WTC11 (cell line): ENCODE measurements at regions not wholly inside any gene's neighbourhood (a gene's known extent, or its start where the extent isn't known, plus 50 kb on each side); places are given as distances from the start of the nearest gene placed in this dataset.

ENCODE experiments used
- ATAC-seq: fragments of 200-7000 bp; cut with Tn5 transposase; 2 replicates; pipeline ENCODE4 v1.10.0; 2021; ENCODE audit warnings: mild to moderate bottlenecking, moderate library complexity
- CTCF ChIA-PET: fragments of 300-600 bp; sonication (Branson Sonifier 250); formaldehyde crosslinking; loops from one replicate; lab custom pipeline; 2021; ENCODE audit warnings: antibody characterized with exemption; lab: Charles Lee
- POLR2A ChIA-PET: fragments of 350-600 bp; sonication (Branson Sonifier 250); formaldehyde crosslinking; loops from one replicate; lab custom pipeline; 2021; ENCODE audit warnings: antibody characterized with exemption; lab: Charles Lee
- DNase-seq: peaks from one replicate; pipeline ENCODE4 v3.0.0; 2021; ENCODE audit warnings: low spot score
- H3K27ac Mint-ChIP-seq: 2 replicates; pipeline ENCODE4 v1.8.0; 2021; ENCODE audit warnings: mixed read lengths
- H3K27me3 Mint-ChIP-seq: 2 replicates; pipeline ENCODE4 v1.8.0; 2021; ENCODE audit warnings: low read depth, mild to moderate bottlenecking, moderate library complexity, mixed read lengths
- H3K36me3 Mint-ChIP-seq: 2 replicates; pipeline ENCODE4 v1.8.0; 2021; ENCODE audit warnings: mixed read lengths
- H3K4me1 Mint-ChIP-seq: 2 replicates; pipeline ENCODE4 v1.8.0; 2022; ENCODE audit warnings: mixed read lengths
- H3K4me3 Mint-ChIP-seq: 2 replicates; pipeline ENCODE4 v1.8.0; 2021; ENCODE audit warnings: mild to moderate bottlenecking, moderate library complexity, mixed read lengths
- H3K9me3 Mint-ChIP-seq: 2 replicates; pipeline ENCODE4 v1.8.0; 2021; ENCODE audit warnings: mixed read lengths
- ETV6 ChIP-seq: sonication (generic); formaldehyde crosslinking; IDR thresholded peaks from 2 replicates; pipeline ENCODE4 v1.8.1; 2022; ENCODE audit warnings: mild to moderate bottlenecking, missing genetic modification reagents
- GTF2I ChIP-seq: fragments of 250-450 bp; sonication (Bioruptor Pico); conservative IDR thresholded peaks from 2 replicates; pipeline ENCODE4 v1.4.0; 2021; ENCODE audit warnings: mild to moderate bottlenecking
- JAZF1 ChIP-seq: fragments of 250-450 bp; sonication (Bioruptor Pico); IDR thresholded peaks from 2 replicates; pipeline ENCODE4 v1.9.0; 2021; ENCODE audit warnings: moderate library complexity, mild to moderate bottlenecking, inconsistent platforms
- MYBL2 ChIP-seq: sonication (generic); formaldehyde crosslinking; IDR thresholded peaks from 2 replicates; pipeline ENCODE4 v1.8.1; 2023; ENCODE audit warnings: mild to moderate bottlenecking, moderate library complexity, missing genetic modification reagents
- ZNF232 ChIP-seq: sonication (generic); formaldehyde crosslinking; IDR thresholded peaks from 2 replicates; pipeline ENCODE4 v1.8.0; 2022; ENCODE audit warnings: mild to moderate bottlenecking, missing genetic modification reagents
- ZNF423 ChIP-seq: fragments of 250-450 bp; sonication (Bioruptor Pico); IDR thresholded peaks from 2 replicates; pipeline ENCODE4 v2.1.2; 2022; ENCODE audit warnings: mild to moderate bottlenecking, moderate library complexity
- TF ChIP-seq, protein P1 (sequence below): sonication (generic); formaldehyde crosslinking; IDR thresholded peaks from 2 replicates; pipeline ENCODE4 v1.8.1; 2023; ENCODE audit warnings: mild to moderate bottlenecking, missing genetic modification reagents
- TF ChIP-seq, protein P2 (sequence below): fragments of 250-450 bp; sonication (Bioruptor Pico); conservative IDR thresholded peaks from 2 replicates; pipeline ENCODE4 v1.9.0; 2021; ENCODE audit warnings: mild to moderate bottlenecking
- TF ChIP-seq, protein P3 (sequence below): fragments of 250-450 bp; sonication (Bioruptor Pico); IDR thresholded peaks from 2 replicates; pipeline ENCODE4 v2.1.2; 2022; ENCODE audit warnings: mild to moderate bottlenecking, moderate library complexity
- TF ChIP-seq, protein P4 (sequence below): sonication (generic); formaldehyde crosslinking; IDR thresholded peaks from 2 replicates; pipeline ENCODE4 v1.8.0; 2023; ENCODE audit warnings: missing genetic modification reagents
- TF ChIP-seq, protein P5 (sequence below): fragments of 250-450 bp; sonication (Bioruptor Pico); IDR thresholded peaks from 2 replicates; pipeline ENCODE4 v1.9.0; 2021; ENCODE audit warnings: mild to moderate bottlenecking

DNA sequence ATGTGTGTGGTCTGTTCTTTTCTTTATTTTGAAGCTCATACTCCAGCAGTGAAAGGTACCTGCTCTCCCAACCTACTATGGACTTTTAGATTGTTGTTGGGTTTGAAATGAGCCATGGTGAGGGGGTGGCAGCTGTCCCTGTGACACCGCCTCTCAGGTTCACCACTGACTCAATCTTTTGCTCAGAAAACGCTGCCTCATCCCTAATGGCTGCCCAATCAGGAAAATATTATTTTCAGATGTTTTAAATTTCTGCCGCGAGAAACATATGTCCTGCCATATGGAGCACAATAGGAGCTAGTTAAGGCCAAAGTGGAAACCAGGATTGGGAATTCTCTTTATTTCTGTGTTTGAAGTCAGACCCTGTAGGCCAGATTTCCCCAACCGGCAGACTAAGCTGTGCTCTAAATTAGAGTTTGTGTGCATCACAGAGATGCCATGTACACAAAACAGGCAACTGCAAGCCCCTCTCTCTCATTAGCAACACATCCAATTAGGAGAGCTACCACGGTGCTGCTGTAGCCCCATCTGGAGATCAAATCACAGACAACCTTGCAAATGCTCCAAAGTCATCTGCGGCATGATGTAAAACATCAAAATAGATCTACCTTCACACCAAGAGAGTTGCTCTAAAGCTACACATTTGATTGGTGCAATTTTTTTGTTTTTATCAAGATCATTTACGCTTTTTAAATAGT, 144.1 kb upstream of the BACH2 start:
- Mint-ChIP-seq H3K9me3 (0 out of 2 replicates have a peak, but pooled peaks cover 3% of the 10 kb centered on the region), H3K27me3 (no peaks in the 10 kb centered on the region; the same call in 1 of the 2 replicates), H3K4me1 (peaks cover 54% of the 10 kb centered on the region), H3K36me3 (no peaks in the 10 kb centered on the region), H3K4me3 (no peak overlapping the region), H3K27ac (no peak overlapping the region)
- POLR2A ChIA-PET = no interaction called here
- no peak for ATAC-seq
- CTCF ChIA-PET = interaction anchor here (0.6 to 2.4 kb wide), 5 partner anchors 38 to 500 kb away, joined by 3 to 6 read pairs (median 4); no protein-coding TSS in a partner anchor
- no peak for DNase-seq
- TF ChIP-seq, protein P1, sequence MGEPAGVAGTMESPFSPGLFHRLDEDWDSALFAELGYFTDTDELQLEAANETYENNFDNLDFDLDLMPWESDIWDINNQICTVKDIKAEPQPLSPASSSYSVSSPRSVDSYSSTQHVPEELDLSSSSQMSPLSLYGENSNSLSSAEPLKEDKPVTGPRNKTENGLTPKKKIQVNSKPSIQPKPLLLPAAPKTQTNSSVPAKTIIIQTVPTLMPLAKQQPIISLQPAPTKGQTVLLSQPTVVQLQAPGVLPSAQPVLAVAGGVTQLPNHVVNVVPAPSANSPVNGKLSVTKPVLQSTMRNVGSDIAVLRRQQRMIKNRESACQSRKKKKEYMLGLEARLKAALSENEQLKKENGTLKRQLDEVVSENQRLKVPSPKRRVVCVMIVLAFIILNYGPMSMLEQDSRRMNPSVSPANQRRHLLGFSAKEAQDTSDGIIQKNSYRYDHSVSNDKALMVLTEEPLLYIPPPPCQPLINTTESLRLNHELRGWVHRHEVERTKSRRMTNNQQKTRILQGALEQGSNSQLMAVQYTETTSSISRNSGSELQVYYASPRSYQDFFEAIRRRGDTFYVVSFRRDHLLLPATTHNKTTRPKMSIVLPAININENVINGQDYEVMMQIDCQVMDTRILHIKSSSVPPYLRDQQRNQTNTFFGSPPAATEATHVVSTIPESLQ (CRISPR knock-in tag) = no peak
- TF ChIP-seq, protein P2, sequence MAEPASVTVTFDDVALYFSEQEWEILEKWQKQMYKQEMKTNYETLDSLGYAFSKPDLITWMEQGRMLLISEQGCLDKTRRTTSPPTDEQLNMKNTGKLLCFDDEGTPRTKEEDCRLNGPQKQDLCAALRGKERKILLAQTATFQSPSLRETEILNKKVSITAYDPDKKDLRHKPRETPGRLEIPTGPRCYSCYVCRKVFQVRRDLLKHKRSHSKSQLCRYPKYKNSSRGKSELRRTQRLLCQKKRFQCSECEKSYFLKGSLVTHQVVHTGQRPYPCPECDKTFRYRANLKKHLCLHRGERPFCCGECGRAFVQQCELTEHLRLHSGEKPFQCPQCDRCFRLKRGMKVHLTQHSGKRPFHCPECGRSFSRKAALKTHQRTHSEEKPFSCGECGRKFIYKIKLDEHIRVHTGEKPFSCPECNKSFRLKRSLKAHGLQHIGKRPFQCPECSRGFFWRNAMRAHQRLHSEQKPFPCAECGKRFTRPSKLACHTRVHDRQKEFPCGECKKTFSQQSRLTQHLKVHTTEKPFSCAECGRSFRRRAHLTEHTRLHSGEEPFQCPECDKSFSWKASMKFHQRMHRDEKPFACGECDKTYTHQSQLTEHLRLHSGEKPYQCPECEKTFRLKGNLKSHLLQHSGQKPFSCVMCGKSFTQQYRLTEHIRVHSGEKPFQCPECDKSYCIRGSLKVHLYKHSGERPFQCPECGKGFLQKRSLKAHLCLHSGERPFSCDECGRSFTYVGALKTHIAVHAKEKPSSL = no peak

DNA sequence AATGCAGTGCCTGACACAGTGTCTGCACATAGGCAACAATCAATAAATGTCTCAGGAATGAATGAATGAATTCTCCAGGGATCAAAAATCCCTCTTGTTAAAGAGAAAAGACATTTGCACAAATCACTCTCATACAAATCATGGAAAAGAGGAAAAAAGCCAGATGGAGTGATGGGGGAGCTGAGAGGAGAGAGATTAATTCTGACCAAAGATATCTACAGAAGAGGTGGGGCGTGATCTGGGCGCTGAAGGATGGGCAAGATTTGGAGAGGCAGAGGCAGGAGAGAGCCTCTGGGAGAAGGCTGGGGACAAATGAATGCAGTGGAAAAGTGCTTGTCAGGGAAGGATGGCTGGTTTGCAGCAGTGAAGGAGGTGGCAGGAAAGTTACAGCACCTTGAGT, 142.9 kb upstream of the BACH2 start:
- ATAC-seq (no peak), DNase-seq (no peak)
- H3K36me3 Mint-ChIP-seq = no peaks in the 10 kb centered on the region
- 0 out of 2 replicates have a peak, but pooled peaks cover 3% of the 10 kb centered on the region for H3K9me3 Mint-ChIP-seq
- H3K4me3 Mint-ChIP-seq = no peak overlapping the region
- peaks cover 65% of the 10 kb centered on the region for H3K4me1 Mint-ChIP-seq
- ChIA-PET CTCF (interaction anchor here (2.4 kb wide), 1 partner anchor 39 kb away, joined by 6 read pairs; no protein-coding TSS in a partner anchor), POLR2A (no interaction called here)
- H3K27ac Mint-ChIP-seq = no peak overlapping the region; the same call in 1 of the 2 replicates
- no peaks in the 10 kb centered on the region; the same call in 1 of the 2 replicates for H3K27me3 Mint-ChIP-seq
- TF ChIP-seq JAZF1 (CRISPR knock-in tag) (no peak), ETV6 (CRISPR knock-in tag) (no peak), ZNF423 (CRISPR knock-in tag) (no peak), GTF2I (CRISPR knock-in tag) (no peak), MYBL2 (CRISPR knock-in tag) (no peak), ZNF232 (no peak)
- TF ChIP-seq, protein P3, sequence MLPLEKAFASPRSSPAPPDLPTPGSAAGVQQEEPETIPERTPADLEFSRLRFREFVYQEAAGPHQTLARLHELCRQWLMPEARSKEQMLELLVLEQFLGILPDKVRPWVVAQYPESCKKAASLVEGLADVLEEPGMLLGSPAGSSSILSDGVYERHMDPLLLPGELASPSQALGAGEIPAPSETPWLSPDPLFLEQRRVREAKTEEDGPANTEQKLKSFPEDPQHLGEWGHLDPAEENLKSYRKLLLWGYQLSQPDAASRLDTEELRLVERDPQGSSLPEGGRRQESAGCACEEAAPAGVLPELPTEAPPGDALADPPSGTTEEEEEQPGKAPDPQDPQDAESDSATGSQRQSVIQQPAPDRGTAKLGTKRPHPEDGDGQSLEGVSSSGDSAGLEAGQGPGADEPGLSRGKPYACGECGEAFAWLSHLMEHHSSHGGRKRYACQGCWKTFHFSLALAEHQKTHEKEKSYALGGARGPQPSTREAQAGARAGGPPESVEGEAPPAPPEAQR (CRISPR knock-in tag) = no peak
- TF ChIP-seq, protein P4, sequence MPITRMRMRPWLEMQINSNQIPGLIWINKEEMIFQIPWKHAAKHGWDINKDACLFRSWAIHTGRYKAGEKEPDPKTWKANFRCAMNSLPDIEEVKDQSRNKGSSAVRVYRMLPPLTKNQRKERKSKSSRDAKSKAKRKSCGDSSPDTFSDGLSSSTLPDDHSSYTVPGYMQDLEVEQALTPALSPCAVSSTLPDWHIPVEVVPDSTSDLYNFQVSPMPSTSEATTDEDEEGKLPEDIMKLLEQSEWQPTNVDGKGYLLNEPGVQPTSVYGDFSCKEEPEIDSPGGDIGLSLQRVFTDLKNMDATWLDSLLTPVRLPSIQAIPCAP (CRISPR knock-in tag) = no peak
- TF ChIP-seq, protein P2 = no peak
- TF ChIP-seq, protein P5, sequence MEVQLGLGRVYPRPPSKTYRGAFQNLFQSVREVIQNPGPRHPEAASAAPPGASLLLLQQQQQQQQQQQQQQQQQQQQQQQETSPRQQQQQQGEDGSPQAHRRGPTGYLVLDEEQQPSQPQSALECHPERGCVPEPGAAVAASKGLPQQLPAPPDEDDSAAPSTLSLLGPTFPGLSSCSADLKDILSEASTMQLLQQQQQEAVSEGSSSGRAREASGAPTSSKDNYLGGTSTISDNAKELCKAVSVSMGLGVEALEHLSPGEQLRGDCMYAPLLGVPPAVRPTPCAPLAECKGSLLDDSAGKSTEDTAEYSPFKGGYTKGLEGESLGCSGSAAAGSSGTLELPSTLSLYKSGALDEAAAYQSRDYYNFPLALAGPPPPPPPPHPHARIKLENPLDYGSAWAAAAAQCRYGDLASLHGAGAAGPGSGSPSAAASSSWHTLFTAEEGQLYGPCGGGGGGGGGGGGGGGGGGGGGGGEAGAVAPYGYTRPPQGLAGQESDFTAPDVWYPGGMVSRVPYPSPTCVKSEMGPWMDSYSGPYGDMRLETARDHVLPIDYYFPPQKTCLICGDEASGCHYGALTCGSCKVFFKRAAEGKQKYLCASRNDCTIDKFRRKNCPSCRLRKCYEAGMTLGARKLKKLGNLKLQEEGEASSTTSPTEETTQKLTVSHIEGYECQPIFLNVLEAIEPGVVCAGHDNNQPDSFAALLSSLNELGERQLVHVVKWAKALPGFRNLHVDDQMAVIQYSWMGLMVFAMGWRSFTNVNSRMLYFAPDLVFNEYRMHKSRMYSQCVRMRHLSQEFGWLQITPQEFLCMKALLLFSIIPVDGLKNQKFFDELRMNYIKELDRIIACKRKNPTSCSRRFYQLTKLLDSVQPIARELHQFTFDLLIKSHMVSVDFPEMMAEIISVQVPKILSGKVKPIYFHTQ = no peak
- TF ChIP-seq, all 79 proteins: peak for 0
